Ureter (tissue), 1 donor: ENCODE measurements at regions not wholly inside any gene's neighbourhood (a gene's known extent, or its start where the extent isn't known, plus 50 kb on each side); places are given as distances from the start of the nearest gene placed in this dataset.
"Not testable (repeated sequence)": the region's sequence is repeated elsewhere in the genome, so short reads cannot be mapped to it uniquely, and the experiment has no call there.

Experiments
- DNase-seq: peaks from one replicate; pipeline ENCODE4 v3.0.0-alpha.2; 2020; ENCODE audit warnings: low spot score
- donor health status: DM: yes; HTN: yes; CAD: no.

DNA sequence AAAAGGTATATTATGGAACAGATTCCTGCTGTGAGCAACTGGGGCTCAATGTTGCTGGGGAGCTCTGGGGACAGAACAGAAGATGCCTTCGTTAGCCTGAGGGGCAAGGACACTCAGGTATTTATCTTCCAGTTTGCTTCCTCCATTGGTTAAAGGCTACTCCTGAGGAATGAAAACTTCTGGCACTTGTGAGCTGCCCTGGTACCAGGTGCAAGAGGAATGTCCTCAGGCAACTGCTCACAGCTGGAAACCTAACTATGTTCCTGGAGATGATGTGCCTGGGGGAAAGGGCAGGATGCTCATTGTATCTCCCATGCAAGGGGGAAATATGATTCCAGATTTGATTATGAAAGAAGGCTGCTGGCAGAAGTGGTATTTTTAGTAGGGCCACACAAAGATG, 54.0 kb upstream of the BBX start:
- DNase-seq, result no peak

DNA sequence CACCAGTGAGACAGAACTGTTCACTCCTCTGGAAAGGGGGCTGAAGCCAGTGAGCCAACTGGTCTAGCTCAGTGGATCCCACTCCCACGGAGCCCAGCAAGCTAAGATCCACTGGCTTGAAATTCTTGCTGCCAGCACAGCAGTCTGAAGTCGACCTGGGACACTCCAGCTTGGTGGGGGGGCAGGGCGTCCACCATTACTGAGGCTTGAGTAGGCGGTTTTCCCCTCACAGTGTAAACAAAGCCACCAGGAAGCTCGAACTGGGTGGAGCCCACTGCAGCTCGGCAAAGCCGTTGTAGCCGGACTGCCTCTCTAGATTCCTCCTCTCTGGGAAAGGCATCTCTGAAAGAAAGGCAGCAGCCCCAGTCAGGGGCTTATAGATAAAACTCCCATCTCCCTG, 52.3 kb upstream of the BBX start:
- DNase-seq, result not testable (repeated sequence)
